A673 (cell line): ENCODE measurements at regions not wholly inside any gene's neighbourhood (a gene's known extent, or its start where the extent isn't known, plus 50 kb on each side); places are given as distances from the start of the nearest gene placed in this dataset.

Experiments
- BruUV-seq: library from RNA; stranded (reverse); fragments of 400-500 nt; replicated peaks from 2 replicates; lab custom pipeline; 2021; lab: Mats Ljungman, UMichigan
- CTCF ChIA-PET: fragments of 300-600 bp; sonication (Branson Sonifier 250); formaldehyde crosslinking; loops from one replicate; lab custom pipeline; 2022; ENCODE audit warnings: antibody characterized with exemption; lab: Charles Lee
- POLR2A ChIA-PET: fragments of 300-600 bp; sonication (Branson Sonifier 250); formaldehyde crosslinking; loops from one replicate; lab custom pipeline; 2022; ENCODE audit warnings: antibody characterized with exemption; ENCODE audit not compliant: low non-redundant PET; lab: Charles Lee
- DNase-seq: peaks from one replicate; pipeline ENCODE4 v3.0.0-alpha.2; 2015; ENCODE audit warnings: low spot score
- H3K27ac ChIP-seq: fragments of 200-600 bp; sonication (generic); 2 replicates; pipeline ENCODE4 v1.5.1; 2016; ENCODE audit warnings: mixed run types, low read depth, mild to moderate bottlenecking, mixed read lengths, antibody characterized with exemption, low read length; ENCODE audit not compliant: poor library complexity, severe bottlenecking
- H3K27me3 ChIP-seq: fragments of 200-600 bp; sonication (generic); replicated peaks from 2 replicates; pipeline ENCODE4 v1.6.1; 2017; ENCODE audit warnings: mixed run types, low read depth, mild to moderate bottlenecking, mixed read lengths, antibody characterized with exemption, low read length; ENCODE audit not compliant: insufficient read depth, poor library complexity
- H3K36me3 ChIP-seq: fragments of 200-600 bp; sonication (generic); 2 replicates; pipeline ENCODE4 v1.6.1; 2016; ENCODE audit warnings: mixed run types, mild to moderate bottlenecking, mixed read lengths, antibody characterized with exemption, low read length; ENCODE audit not compliant: insufficient read depth, poor library complexity, severe bottlenecking
- H3K4me1 ChIP-seq: fragments of 200-600 bp; sonication (generic); 2 replicates; pipeline ENCODE4 v1.6.1; 2017; ENCODE audit warnings: mixed run types, mild to moderate bottlenecking, mixed read lengths, antibody characterized with exemption, low read length; ENCODE audit not compliant: insufficient read depth, poor library complexity, severe bottlenecking
- H3K4me3 ChIP-seq: fragments of 200-600 bp; sonication (generic); 2 replicates; pipeline ENCODE4 v1.5.1; 2016; ENCODE audit warnings: low read depth, mixed run types, mild to moderate bottlenecking, mixed read lengths, low read length; ENCODE audit not compliant: poor library complexity, severe bottlenecking
- H3K9me3 ChIP-seq: fragments of 200-600 bp; sonication (generic); 2 replicates; pipeline ENCODE4 v1.6.1; 2016; ENCODE audit warnings: mixed run types, low read depth, mild to moderate bottlenecking, mixed read lengths, antibody characterized with exemption, low read length; ENCODE audit not compliant: poor library complexity, severe bottlenecking
- EZH2 ChIP-seq: fragments of 200-600 bp; sonication (generic); IDR thresholded peaks from 2 replicates; pipeline ENCODE4 v1.6.1; 2017; ENCODE audit warnings: borderline replicate concordance, low read depth, mild to moderate bottlenecking, mixed read lengths, antibody characterized with exemption, low read length; ENCODE audit not compliant: poor library complexity, severe bottlenecking
- intact Hi-C: fragments of 100-400 bp; cut with micrococcal nuclease; formaldehyde crosslinking; loops from one replicate; pipeline ENCODE4 v1.10.0; 2022; ENCODE audit not compliant: unreplicated experiment
- TF ChIP-seq, protein P1 (sequence below): fragments of 300-800, 200-600 bp; sonication (generic); conservative IDR thresholded peaks from 2 replicates; pipeline ENCODE4 v1.5.1; 2017; ENCODE audit warnings: low read depth, mild to moderate bottlenecking, antibody characterized with exemption, low read length, moderate library complexity, mixed read lengths

DNA sequence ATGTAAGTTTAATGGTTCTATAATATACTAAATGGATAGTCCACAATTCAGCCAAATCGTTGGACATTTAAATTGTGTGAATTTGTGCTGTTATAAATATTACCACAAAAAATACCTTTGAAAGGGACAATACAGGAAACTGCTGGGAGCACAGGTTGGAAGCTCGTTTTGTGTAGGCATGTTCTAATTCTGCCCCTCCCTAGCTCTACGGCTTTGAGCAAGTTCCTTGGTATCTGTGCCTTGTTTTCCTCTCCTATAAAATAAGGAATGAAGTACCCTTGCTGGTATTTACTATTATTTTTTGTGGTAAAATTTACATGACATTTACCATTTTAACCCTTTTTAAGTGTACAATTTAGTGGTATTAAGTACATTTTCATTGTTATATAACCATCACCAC lies 102.6 kb upstream of the SLC7A1 start:
- CTCF ChIA-PET = no interaction called here
- H3K4me3 ChIP-seq = no peak overlapping the region
- POLR2A ChIA-PET = no interaction called here
- TF ChIP-seq, protein P1, sequence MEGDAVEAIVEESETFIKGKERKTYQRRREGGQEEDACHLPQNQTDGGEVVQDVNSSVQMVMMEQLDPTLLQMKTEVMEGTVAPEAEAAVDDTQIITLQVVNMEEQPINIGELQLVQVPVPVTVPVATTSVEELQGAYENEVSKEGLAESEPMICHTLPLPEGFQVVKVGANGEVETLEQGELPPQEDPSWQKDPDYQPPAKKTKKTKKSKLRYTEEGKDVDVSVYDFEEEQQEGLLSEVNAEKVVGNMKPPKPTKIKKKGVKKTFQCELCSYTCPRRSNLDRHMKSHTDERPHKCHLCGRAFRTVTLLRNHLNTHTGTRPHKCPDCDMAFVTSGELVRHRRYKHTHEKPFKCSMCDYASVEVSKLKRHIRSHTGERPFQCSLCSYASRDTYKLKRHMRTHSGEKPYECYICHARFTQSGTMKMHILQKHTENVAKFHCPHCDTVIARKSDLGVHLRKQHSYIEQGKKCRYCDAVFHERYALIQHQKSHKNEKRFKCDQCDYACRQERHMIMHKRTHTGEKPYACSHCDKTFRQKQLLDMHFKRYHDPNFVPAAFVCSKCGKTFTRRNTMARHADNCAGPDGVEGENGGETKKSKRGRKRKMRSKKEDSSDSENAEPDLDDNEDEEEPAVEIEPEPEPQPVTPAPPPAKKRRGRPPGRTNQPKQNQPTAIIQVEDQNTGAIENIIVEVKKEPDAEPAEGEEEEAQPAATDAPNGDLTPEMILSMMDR = no peak
- no peak for TF ChIP-seq EZH2
- H3K9me3 ChIP-seq = no peaks in the 10 kb centered on the region
- no peaks in the 10 kb centered on the region for H3K27me3 ChIP-seq
- no peak for DNase-seq
- no peak overlapping the region for H3K27ac ChIP-seq
- no peaks in the 10 kb centered on the region for H3K36me3 ChIP-seq
- BruUV-seq = no TSS peak
- peaks cover 8% of the 10 kb centered on the region for H3K4me1 ChIP-seq
- intact Hi-C loops = no loop called here

DNA sequence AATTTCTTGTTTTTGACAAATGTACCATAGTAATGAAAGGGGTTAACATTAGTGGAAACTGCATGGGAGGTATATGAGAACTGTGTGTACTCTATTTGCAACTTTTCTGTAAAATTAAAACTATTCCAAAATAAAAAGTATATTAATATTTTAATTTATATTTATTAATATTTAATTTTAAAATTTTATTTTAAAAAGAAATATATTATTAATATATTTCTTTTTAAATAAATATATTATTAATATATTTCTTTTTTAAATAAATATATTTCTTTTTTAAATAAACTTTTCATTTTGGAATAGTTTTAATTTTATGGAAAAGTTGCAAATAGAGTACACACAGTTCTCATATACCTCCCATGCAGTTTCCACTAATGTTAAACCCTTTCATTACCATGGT lies 101.1 kb upstream of the SLC7A1 start:
- no TSS peak for BruUV-seq
- no peak for TF ChIP-seq EZH2
- TF ChIP-seq, protein P1 = no peak
- ChIA-PET POLR2A (no interaction called here), CTCF (no interaction called here)
- H3K36me3 ChIP-seq = no peaks in the 10 kb centered on the region
- H3K4me1 ChIP-seq = no peaks in the 10 kb centered on the region
- H3K27ac ChIP-seq = no peak overlapping the region
- no peaks in the 10 kb centered on the region for H3K27me3 ChIP-seq
- intact Hi-C loops = no loop called here
- H3K4me3 ChIP-seq = no peak overlapping the region
- H3K9me3 ChIP-seq = no peaks in the 10 kb centered on the region
- no peak for DNase-seq

DNA sequence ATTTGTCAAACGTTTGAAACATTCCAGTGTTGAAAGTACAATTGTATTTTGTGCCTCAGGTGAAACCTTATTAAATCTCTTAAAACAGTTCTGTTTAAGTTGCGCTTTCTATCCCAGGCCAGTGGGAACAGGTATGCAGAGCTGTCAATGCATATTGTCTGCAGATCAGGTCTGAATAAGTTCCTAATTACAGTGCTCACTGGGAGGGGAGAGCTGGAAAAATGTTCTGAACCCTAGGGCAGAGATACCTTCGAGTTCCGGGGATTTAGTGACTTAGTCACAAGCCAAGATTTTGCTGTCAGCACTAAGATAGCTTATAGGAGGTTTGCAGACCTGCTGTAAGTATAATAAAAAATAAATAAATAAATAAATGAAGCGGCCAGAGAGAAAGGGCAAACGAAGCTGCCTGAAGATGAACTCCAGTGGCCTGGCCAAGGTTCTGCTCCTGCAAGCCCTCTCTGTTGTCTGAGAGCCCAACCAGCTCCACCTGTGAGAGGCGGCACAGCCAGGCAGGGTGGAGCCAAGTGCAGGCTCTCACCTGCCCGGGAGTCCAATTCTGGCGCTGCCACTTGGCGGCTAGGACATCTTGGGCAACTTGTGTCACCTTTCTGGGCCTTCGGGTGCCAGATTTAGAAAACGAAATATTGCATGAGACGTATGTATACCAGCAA lies 97.9 kb upstream of the SLC7A1 start:
- ChIA-PET POLR2A (no interaction called here), CTCF (no interaction called here)
- Histone ChIP-seq H3K36me3 (no peaks in the 10 kb centered on the region), H3K27me3 (no peaks in the 10 kb centered on the region), H3K9me3 (no peaks in the 10 kb centered on the region), H3K4me3 (no peak overlapping the region), H3K27ac (no peak overlapping the region), H3K4me1 (no peaks in the 10 kb centered on the region)
- TF ChIP-seq, protein P1 = no peak
- no peak for TF ChIP-seq EZH2
- no peak for DNase-seq
- intact Hi-C loops = no loop called here
- BruUV-seq = no TSS peak
